Kasumi-1 (cell line): ENCODE measurements at regions not wholly inside any gene's neighbourhood (a gene's known extent, or its start where the extent isn't known, plus 50 kb on each side); places are given as distances from the start of the nearest gene placed in this dataset.
"Not testable (repeated sequence)": the region's sequence is repeated elsewhere in the genome, so short reads cannot be mapped to it uniquely, and the experiment has no call there.

Experiments used
- DNase-seq, 2 experiments: peaks; one replicate each; lab custom pipeline; 2025; lab: John Stamatoyannopoulos, UW

DNA sequence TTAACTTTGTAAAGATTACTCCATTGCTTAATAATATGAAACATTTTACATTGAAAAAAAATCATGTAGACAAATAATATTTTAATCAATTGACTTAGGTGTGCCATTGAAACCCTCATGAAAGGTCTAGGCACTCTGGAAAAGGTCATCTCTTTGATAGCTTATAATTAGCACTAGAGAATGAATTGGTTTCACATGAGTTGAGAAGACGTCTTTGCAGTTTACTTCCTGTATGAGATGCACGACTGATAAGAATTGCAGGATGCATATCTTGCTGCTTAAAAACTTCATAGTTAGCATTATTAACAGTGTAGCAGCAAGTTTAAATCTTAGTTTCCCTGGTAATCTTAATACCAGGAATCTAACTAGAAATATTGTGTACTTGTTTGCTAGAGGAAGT, 614.2 kb upstream of the COBL start:
- no peak for DNase-seq

DNA sequence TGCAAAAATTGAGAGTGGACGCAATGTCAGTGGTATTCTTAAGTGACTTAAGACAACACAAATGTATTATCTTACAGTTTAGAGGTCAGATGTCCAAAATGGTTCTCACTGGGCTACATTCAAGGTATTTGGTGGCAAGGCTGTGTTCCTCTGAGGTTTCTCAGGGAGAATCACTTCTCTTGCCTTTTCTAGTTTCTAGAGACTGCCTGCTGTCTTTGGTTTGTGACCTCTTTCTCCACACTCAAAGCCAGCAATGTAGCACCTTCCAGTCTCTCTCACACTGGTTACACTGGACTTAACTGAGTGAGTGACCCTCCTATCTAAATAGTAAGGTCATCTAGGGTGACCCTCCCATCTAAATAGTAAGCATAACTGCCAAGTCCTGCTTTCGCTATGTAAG, 613.2 kb upstream of the COBL start:
- DNase-seq: no peak

DNA sequence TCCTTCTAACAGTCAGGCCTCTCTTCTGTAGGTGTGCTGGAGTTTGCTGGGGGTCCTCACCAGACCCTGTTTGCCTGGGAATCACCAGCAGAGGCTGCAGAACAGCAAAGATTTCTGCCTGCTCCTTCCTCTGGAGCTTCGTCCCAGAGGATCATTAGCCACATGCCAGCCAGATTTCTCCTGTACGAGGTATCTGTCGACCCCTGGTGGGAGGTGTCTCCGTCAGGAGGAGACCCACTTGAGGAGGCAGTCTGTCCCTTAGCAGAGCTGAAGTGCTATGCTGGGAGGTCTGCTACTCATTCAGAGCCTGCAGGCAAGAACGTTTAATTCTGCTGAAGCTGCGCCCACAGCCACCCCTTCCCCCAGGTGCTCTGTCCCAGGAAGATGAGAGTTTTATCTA, 611.1 kb upstream of the COBL start:
- no peak for DNase-seq

DNA sequence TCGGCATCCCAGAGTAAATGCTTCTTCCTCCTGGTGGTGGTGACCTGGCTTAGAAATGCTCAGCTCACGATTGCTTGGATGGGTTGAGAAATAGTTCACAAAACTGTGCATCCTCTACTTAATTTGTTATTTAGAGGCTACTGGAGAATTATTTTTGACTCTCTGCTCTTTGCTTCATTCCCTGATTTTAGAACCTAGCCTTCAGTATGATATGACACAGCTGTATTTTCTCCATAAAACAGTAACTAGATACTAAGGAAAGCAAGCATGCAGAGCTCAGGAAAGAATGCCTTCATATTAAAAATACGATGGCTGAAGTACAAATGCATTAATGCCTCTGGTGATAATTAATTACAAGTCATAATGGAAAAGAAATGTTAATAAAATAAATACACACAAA, 602.0 kb upstream of the COBL start:
- no peak for DNase-seq

DNA sequence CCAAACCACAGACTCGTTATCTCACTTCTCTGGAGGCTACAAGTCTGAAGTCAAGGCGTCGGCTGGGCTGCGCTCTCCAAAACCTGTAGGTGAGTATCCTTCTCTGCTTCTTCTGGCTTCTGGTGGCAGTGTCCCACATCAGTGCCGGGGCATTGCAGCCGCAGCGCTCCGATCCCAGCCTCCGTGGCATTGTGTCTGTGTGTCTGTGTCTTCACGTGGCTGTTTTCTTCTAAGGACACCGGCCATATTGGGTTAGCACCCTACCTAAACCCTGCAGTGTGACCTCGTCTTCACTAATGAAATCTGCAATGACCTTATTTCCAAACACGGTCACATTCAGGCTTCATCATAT, 584.9 kb upstream of the COBL start:
- DNase-seq: no peak

DNA sequence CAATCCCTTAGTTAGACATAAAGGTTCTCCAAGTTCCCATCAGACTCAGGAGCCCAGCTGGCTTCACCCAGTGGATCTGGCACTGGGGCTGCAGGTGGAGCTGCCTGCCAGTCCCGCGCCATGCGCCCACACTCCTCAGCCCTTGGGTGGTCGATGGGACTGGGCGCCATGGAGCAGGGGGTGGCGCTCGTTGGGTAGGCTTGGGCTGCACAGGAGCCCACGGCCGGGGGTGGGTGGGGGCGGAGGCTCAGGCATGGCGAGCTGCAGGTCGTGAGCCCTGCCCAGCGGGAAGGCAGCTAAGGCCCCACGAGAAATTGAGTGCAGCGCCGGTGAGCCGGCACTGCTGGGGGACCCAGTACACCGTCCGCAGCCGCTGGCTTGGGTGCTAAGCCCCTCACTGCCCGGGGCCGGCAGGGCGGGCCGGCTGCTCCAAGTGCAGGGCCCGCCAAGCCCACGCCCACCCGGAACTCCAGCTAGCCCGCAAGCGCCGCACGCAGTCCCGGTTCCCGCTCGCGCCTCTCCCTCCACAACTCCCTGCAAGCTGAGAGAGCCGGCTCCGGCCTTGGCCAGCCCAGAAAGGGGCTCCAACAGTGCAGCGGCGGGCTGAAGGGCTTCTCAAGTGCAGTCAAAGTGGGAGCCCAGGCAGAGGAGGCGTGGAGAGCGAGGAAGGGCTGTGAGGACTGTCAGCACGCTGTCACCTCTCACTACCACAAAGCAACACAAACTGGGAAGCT, 584.3 kb upstream of the COBL start:
- not testable (repeated sequence) for DNase-seq

DNA sequence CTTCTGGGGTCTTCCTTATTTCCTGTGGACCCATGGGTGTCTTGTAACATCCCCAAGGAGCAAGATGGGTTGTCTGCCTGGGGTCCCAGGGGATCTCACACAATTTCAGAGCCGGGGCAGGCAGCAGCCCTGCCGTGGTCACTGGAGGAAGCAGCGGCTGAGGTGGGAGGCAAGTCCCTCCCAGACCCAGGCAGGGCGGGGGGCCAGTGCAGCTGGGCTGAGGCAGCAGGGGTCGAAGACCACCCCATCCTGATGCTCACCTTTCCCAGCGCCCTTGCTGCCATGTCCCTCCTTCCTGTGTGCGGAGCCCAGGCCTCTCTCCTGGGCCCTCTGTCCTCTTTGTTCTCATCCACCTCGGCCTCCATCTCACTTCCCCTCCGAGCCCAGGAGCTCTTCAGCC, 583.0 kb upstream of the COBL start:
- DNase-seq: no peak

DNA sequence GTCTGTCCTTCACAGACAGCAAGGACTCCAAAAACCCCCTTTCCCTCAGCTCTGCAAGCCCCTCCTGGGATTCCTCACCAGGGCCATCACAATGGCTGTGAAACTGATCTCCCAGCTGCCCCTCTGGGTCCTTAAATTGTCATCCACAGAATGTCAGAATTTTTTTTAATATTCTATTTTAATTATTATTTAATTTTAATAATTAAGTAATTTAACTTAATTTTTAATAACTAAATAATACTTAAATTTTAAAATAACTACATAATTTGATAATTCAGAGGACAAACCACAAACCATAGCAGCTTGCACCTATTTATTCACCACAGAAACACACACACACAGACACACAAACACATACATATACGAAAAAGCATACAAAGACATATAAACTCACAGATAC, 565.8 kb upstream of the COBL start:
- DNase-seq: no peak

DNA sequence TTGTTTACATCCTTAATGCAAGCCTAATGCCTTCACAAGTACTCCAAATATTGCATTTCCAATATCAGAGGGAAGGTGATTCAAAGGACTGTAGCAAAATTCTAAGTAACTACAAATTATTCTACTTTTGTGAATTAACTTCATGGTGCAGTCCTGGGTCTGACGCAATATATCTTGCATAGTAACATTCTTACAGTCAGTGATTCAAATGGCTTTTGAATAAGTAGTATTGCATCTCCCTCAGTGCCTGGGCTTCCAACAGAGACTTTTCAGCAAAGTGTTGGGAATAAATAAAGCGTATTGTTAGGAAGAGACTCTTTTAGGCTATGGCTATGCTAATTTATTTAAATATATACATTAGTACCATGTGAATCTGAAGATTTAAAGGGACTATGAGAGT, 564.7 kb upstream of the COBL start:
- no peak for DNase-seq

DNA sequence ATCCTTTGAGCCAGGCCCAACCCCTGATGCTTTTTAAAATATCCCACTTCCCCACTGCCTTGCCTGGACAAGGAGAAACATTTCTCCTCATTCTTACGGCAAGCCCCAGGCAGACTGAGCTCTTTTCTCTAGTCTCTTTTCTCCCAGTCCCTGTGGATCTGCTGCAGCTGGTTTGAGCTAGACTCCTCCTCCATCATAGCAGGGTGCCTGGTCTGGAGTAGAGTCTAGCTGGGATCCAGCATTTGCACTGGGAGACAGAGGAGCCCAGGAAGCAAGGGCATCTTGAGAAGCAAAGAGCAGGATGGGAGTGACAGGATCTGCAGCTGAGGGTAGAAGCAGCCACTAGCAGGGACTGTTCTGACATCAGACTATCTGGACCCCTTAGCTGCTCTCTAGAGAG, 562.3 kb upstream of the COBL start:
- DNase-seq: no peak

DNA sequence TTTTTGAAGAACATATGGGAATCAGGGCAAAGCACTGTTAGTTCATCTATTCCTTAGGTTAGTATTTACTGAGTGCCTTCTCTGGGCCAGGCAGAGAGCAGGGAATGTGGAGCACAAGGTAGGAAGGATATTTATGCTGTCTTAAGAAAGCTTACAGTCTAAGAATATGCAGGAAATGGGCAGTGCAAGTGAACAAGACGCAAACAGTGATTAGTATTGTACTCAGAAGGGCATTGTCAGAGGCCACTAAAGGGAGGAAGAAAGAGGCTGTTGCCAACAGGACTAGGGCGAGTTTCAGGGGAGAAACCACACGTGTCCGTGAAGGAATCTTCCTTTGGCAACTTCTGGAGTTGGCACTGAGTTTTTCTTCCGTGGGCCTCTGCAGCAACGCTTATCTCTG, 552.8 kb upstream of the COBL start:
- no peak for DNase-seq

DNA sequence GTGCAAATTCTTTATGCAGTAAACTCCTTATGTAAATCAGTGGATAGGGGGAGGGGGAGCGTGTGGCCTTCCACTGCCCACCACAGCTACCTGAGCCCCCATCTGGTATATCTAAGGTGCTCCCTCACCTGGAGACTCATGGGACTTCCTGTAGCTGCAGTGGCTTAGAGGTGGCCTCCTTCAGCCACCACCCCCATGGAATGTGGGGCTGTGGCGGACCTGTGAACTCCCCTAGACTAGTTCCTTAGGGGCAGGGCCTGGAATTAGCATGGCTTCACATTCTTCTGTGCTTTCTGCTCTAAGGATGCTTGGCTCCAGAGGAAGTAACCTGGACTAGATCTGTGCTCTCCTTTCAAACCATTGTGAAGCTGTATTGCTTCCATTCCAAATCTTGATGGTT, 550.5 kb upstream of the COBL start:
- DNase-seq: no peak

DNA sequence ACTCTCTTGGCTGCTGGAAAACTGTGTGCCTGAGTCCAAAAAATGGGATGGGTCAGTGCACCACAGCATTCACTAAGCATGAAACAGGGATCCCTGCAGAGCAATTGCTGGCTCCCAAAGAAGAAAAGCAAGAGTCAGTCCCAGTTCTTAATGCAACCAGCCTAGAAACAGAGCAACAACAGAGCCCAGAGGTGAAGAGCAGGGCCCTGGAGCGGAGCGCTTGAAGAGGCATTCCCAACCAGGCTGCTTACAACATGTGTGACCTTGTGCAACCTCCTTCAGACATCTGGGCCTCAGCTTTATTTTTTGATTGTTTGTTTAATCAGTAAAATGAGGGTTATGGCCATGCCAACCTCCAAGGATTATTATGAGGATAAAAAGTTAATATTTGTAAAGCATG, 543.7 kb upstream of the COBL start:
- DNase-seq: no peak

DNA sequence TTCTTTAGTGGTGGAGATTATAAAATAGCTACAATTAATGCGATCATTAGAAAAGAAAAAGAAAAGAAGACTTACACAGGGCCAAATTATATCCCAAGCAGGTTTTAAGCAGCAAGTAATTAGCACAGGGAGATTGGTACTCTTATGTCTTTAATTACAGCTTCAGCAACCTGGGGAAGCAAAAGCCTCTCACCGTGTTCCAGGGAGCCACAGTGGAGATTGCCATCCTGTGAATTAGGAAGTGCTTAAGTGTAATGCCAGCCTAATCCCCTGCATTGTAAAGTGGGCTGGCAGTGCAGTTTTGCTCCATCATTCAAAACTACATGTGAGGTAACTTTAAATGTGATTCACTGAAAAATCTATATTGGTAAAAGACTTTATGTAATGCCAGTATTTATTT, 533.5 kb upstream of the COBL start:
- DNase-seq: no peak

DNA sequence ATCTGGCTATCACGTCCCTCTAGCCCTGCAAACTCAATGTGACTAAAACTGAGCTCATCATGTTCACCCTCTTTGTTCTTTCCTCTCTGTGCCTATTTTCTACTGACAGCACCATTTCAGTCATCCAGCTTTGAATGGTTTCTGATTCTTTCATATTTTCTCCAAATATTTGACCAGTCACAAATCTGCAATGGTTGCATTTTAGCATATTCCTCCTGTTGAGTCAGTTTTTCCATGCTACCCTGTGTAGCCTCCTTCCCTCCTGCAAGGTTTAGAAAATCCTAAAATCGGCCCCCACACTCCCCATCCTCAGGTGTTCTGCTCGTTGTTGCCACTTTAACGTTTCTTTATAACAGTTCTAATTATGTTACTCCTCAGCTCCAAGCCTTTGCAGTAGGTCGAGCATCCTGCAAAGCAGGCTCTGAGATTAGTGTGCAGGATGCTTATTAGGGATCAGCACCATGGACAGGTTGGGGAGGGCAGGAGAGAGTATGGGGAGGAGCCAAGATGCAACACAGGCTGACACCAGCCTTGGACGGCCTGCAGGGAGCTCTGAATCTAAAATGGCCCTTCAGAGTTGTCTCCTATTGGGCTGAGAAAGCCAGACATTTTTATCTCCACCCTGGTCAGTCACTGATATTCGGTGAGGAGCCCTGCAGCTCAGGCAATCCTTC, 531.0 kb upstream of the COBL start:
- DNase-seq: no peak

DNA sequence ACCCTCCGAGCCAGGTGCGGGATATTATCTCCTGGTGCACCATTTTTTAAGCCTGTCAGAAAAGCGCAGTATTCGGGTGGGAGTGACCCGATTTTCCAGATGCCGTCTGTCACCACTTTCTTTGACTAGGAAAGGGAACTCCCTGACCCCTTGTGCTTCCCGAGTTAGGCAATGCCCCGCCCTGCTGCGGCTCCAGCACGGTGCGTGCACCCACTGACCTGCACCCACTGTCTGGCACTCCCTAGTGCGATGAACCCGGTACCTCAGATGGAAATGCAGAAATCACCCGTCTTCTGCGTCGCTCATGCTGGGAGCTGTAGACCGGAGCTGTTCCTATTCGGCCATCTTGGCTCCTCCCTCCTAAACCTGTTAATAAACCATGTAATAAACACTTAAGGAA, 522.5 kb upstream of the COBL start:
- DNase-seq: not testable (repeated sequence)

DNA sequence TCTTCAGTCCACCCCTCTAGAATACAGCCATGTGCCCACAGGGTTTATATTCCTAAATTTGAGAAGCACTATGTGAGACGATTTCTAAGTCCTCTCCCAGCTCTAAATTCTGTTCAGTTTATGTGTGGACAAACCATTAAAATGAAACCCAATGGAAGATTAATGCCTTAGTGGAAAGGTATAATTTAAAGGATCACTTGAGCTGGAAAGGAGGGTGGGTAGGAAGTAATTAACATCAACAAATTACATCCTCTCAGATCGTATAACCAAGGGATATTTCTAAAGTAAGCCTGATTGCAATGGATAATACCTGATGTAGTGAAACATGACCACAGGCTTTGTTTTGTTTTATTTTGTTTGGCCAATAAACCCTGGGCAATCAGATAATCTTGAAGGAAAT, 511.0 kb upstream of the COBL start:
- no peak for DNase-seq

DNA sequence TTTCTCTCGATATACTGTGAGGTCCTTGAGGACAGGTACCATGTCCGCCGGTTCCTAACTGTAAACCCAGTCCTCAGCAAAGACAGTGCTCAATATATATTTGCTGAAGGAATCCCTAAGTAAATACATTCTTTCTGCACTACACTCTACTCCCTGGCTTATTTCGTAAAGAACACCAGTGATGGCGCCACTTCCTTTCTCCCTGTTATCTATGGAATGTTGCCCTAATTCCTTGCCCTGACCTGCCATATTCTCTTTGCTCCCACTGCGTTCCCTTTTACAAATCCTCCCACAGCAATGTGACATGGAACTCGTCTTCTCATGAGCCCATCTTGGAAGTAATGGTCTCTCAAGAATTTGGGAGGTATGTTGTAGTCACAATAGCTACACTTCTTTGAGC, 507.4 kb upstream of the COBL start:
- no peak for DNase-seq

DNA sequence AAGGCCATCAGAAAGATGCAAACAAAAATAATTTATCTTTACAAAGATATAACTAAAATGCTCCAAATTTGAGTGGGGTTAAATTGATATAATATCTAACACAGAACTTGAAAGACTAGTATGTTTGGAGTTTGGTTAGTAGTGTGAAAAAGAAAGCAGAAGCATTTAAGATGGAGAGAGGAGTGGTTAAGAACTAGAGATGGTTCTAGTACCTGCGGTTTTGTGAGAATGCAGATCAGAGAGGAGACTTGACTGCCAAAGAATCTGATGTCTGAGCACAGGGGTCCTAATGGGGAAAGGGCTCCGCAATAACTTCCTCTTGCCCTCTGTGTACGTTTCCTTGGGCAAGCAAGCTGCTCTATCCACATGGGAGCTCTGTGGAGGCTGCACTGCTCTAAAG, 506.8 kb upstream of the COBL start:
- no peak for DNase-seq

DNA sequence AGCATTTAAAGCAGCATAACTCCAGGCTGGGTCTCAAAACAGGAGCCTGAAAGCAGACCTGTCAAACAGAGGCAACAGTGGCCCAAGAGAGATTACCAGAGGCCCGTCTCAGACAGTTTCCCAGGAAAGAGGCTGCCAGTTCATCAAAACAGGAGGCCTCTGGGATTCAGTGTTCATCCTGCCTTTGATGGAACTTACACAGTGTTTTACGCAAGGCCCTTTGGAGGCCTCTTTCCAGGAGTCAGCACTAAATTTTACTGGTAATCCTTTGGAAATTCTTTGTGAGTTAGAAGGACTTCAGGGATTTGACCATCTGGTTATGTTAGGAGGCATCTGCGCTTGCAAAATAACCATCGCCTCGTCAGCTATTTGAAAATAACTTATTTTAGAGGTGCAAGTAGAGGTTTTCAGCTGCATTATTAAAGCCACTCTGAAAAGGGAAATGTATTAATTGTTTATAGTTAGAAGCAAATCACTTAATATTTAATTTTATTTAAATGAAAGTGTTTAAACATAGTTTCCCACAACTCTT, 501.2 kb upstream of the COBL start:
- no peak for DNase-seq

DNA sequence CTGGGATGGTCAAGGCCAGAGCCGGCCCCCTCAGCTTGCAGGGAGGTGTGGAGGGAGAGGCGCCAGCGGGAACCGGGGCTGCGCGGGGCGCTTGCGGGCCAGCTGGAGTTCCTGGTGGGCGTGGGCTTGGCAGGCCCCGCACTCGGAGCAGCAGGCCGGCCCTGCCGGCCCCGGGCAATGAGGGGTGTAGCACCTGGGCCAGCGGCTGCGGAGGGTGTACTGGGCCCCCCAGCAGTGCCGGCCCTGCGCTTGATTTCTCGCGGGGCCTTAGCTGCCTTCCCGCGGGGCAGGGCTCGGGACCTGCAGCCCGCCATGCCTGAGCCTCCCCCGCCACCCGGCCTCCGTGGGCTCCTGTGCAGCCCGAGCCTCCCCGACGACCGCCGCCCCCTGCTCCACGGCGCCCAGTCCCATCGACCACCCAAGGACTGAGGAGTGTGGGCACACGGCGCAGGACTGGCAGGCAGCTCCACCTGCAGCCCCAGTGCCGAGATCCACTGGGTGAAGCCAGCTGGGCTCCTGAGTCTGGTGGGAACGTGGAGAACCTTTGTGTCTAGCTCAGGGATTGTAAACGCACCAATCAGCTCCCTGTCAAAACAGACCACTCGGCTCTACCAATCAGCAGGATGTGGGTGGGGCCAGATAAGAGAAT, 489.3 kb upstream of the COBL start:
- DNase-seq: not testable (repeated sequence)

DNA sequence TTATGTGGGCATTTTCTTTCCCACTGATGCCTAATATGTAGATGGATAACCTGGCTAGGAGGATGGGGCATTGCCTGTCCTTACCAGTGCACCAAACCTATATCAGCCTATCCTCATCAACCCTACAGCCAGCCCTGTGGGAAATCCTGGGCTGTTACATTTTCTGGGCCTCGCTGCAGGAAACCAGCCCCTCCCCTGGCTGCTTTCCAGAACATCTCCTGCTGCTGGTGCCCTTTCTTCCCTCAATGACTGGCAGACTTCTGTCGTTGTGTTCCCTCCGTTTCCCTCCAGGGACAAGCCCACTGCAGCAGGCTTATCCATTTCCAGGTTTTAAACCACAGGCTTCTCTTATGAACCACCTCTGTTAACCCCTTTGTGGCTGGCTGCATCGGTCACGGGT, 486.1 kb upstream of the COBL start:
- no peak for DNase-seq

DNA sequence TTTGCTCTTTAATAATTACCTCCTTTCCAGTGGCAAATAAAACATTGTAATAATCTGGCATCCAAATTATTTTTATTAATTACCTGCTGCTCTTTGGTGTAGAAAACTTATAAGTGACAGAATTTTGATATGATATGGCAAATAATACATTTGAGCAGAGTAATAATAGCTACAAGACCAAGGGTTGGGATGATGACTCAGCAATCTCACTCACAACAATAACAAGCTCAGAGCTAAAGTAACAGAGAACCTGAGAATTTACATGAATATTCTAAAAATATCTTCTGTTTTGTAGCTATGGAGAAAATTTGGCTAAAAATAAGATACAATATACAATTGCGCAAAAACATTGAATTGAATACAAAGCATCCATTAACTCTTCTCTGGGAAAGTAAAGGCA, 480.8 kb upstream of the COBL start:
- no peak for DNase-seq
